ENCODE measurements at regions not wholly inside any gene's neighbourhood (a gene's known extent, or its start where the extent isn't known, plus 50 kb on each side); places are given as distances from the start of the nearest gene placed in this dataset.

GRCh38 chr5:100479079-100479688 lies 56.0 kb upstream of the FAM174A start:
- peak; percentile 11 for FAIRE-seq
- peak; percentile 36 for TF ChIP-seq CTCF (IDR thresholded peaks at IDR 0.05; ENCODE audit: insufficient read depth, missing control alignments)
- no peak for DNase-seq (ENCODE audit: insufficient read length, low spot score)

GRCh38 chr5:100472091-100472490 lies 63.1 kb upstream of the FAM174A start:
- TF ChIP-seq CTCF (IDR thresholded peaks at IDR 0.05; ENCODE audit: insufficient read depth, missing control alignments) = no peak
- FAIRE-seq (no peak), DNase-seq (ENCODE audit: insufficient read length, low spot score) (no peak)

GRCh38 chr5:100469767-100470166 lies 65.4 kb upstream of the FAM174A start:
- FAIRE-seq (no peak), DNase-seq (ENCODE audit: insufficient read length, low spot score) (no peak)
- TF ChIP-seq CTCF (IDR thresholded peaks at IDR 0.05; ENCODE audit: insufficient read depth, missing control alignments) = no peak

- DNase-seq (ENCODE audit: insufficient read length, low spot score) (no peak), FAIRE-seq (no peak)
- no peak for TF ChIP-seq CTCF (IDR thresholded peaks at IDR 0.05; ENCODE audit: insufficient read depth, missing control alignments)
Observed at GRCh38 chr5:100464418-100464817, 70.8 kb upstream of the FAM174A start.

GRCh38 chr5:100456615-100457014 lies 78.6 kb upstream of the FAM174A start:
- DNase-seq (ENCODE audit: insufficient read length, low spot score) (no peak), FAIRE-seq (no peak)
- TF ChIP-seq CTCF (IDR thresholded peaks at IDR 0.05; ENCODE audit: insufficient read depth, missing control alignments) = no peak

- TF ChIP-seq CTCF (IDR thresholded peaks at IDR 0.05; ENCODE audit: insufficient read depth, missing control alignments) = no peak
- FAIRE-seq (no peak), DNase-seq (ENCODE audit: insufficient read length, low spot score) (no peak)
Observed at GRCh38 chr5:100452126-100452525, 83.0 kb upstream of the FAM174A start.

- FAIRE-seq (no peak), DNase-seq (ENCODE audit: insufficient read length, low spot score) (no peak)
- no peak for TF ChIP-seq CTCF (IDR thresholded peaks at IDR 0.05; ENCODE audit: insufficient read depth, missing control alignments)
Observed at GRCh38 chr5:100448111-100448528, 87.1 kb upstream of the FAM174A start.
